GM12873 (cell line): ENCODE measurements at regions not wholly inside any gene's neighbourhood (a gene's known extent, or its start where the extent isn't known, plus 50 kb on each side); places are given as distances from the start of the nearest gene placed in this dataset.

Experiments used
- CTCF ChIP-seq: IDR thresholded peaks from 2 replicates; pipeline ENCODE4 v1.5.1; 2012; ENCODE audit warnings: low read depth, mild to moderate bottlenecking, moderate library complexity, low read length, control low read depth; ENCODE audit not compliant: insufficient read depth; ENCODE audit errors: missing control alignments

GRCh38 chr5:136529081-136529480, 163.7 kb upstream of the TRPC7 start:
- no peak for TF ChIP-seq CTCF

GRCh38 chr5:136528481-136529030, 163.2 kb upstream of the TRPC7 start:
- TF ChIP-seq CTCF, result no peak

GRCh38 chr5:136527311-136527710, 162.0 kb upstream of the TRPC7 start:
- no peak for TF ChIP-seq CTCF

GRCh38 chr5:136526791-136527190, 161.4 kb upstream of the TRPC7 start:
- TF ChIP-seq CTCF, result no peak

- TF ChIP-seq CTCF, result no peak
Observed at GRCh38 chr5:136526021-136526420, 160.7 kb upstream of the TRPC7 start.

GRCh38 chr5:136525597-136525996, 160.3 kb upstream of the TRPC7 start:
- TF ChIP-seq CTCF, result no peak

GRCh38 chr5:136522217-136522956, 157.0 kb upstream of the TRPC7 start:
- TF ChIP-seq CTCF, result no peak
